SW480 (cell line): ENCODE measurements at regions not wholly inside any gene's neighbourhood (a gene's known extent, or its start where the extent isn't known, plus 50 kb on each side); places are given as distances from the start of the nearest gene placed in this dataset.
"Not testable (repeated sequence)": the region's sequence is repeated elsewhere in the genome, so short reads cannot be mapped to it uniquely, and the experiment has no call there.

Experiments
- DNase-seq: peaks from one replicate; pipeline ENCODE4 v3.0.0-alpha.2; 2016; ENCODE audit warnings: low spot score

- no peak for DNase-seq
Measured at GRCh38 chr12:131313635-131314034, 359.9 kb downstream of the ADGRD1 start.

- no peak for DNase-seq
Measured at GRCh38 chr12:131314524-131315090, 360.9 kb downstream of the ADGRD1 start.

- DNase-seq: no peak
Measured at GRCh38 chr12:131315601-131316000, 361.9 kb downstream of the ADGRD1 start.

GRCh38 chr12:131316388-131316787 is 362.7 kb downstream of the ADGRD1 start:
- DNase-seq: no peak

- no peak for DNase-seq
Measured at GRCh38 chr12:131318045-131318685, 364.5 kb downstream of the ADGRD1 start.

GRCh38 chr12:131321988-131322387 is 368.3 kb downstream of the ADGRD1 start:
- DNase-seq: no peak

GRCh38 chr12:131322460-131322859 is 368.8 kb downstream of the ADGRD1 start:
- not testable (repeated sequence) for DNase-seq

- no peak for DNase-seq
Measured at GRCh38 chr12:131323879-131324278, 370.2 kb downstream of the ADGRD1 start.

- DNase-seq: peak; percentile 7
Measured at GRCh38 chr12:131327521-131328488, 374.1 kb downstream of the ADGRD1 start.

GRCh38 chr12:131328861-131329845 is 375.4 kb downstream of the ADGRD1 start:
- DNase-seq: not testable (repeated sequence)

- DNase-seq: no peak
Measured at GRCh38 chr12:131330106-131330815, 376.6 kb downstream of the ADGRD1 start.

GRCh38 chr12:131331148-131331750 is 377.5 kb downstream of the ADGRD1 start:
- DNase-seq: no peak

- DNase-seq: no peak
Measured at GRCh38 chr12:131332224-131332623, 378.5 kb downstream of the ADGRD1 start.

- DNase-seq: no peak
Measured at GRCh38 chr12:131333136-131333535, 377.8 kb upstream of the SFSWAP start.

GRCh38 chr12:131333621-131334440 is 377.1 kb upstream of the SFSWAP start:
- no peak for DNase-seq

- no peak for DNase-seq
Measured at GRCh38 chr12:131334835-131335234, 376.1 kb upstream of the SFSWAP start.

- DNase-seq: no peak
Measured at GRCh38 chr12:131335456-131335855, 375.4 kb upstream of the SFSWAP start.

GRCh38 chr12:131337861-131338260 is 373.0 kb upstream of the SFSWAP start:
- not testable (repeated sequence) for DNase-seq

- DNase-seq: no peak
Measured at GRCh38 chr12:131340616-131341210, 370.2 kb upstream of the SFSWAP start.
